Astrocyte (in vitro differentiated cells and primary cell): ENCODE measurements at regions not wholly inside any gene's neighbourhood (a gene's known extent, or its start where the extent isn't known, plus 50 kb on each side); places are given as distances from the start of the nearest gene placed in this dataset.

ENCODE experiments used
- DNase-seq: peaks from one replicate; pipeline ENCODE4 v3.0.0-alpha.2; 2010; ENCODE audit warnings: low read depth
- FAIRE-seq: peaks from 2 replicates; lab custom pipeline; 2011; peaks lifted over from hg19 to GRCh38; lab: Jason Lieb, UNC
- H2AFZ ChIP-seq: 2 replicates; pipeline ENCODE4 v1.6.0; 2012; ENCODE audit warnings: low read depth, low read length, inconsistent platforms
- H3K27ac ChIP-seq: 2 replicates; pipeline ENCODE4 v1.5.1; 2011; ENCODE audit warnings: low read depth, low read length, inconsistent platforms
- H3K27me3 ChIP-seq: 2 replicates; pipeline ENCODE4 v1.6.0; 2011; ENCODE audit warnings: low read length, inconsistent platforms; ENCODE audit not compliant: insufficient read depth
- H3K36me3 ChIP-seq: 2 replicates; pipeline ENCODE4 v1.5.1; 2011; ENCODE audit warnings: low read length, inconsistent platforms; ENCODE audit not compliant: insufficient read depth
- H3K4me1 ChIP-seq: 2 replicates; pipeline ENCODE4 v1.5.1; 2011; ENCODE audit warnings: low read length, inconsistent platforms; ENCODE audit not compliant: insufficient read depth
- H3K4me2 ChIP-seq: 2 replicates; pipeline ENCODE4 v1.6.0; 2012; ENCODE audit warnings: low read length, inconsistent platforms
- H3K4me3 ChIP-seq: 2 replicates; pipeline ENCODE4 v1.5.1; 2011; ENCODE audit warnings: low read depth, mild to moderate bottlenecking, low read length, inconsistent platforms; ENCODE audit not compliant: insufficient read depth
- H3K79me2 ChIP-seq: 2 replicates; pipeline ENCODE4 v1.6.0; 2012; ENCODE audit warnings: mild to moderate bottlenecking, low read length, inconsistent platforms; ENCODE audit not compliant: insufficient read depth
- H3K9ac ChIP-seq: 2 replicates; pipeline ENCODE4 v1.6.0; 2012; ENCODE audit warnings: mild to moderate bottlenecking, low read length, inconsistent platforms
- H3K9me3 ChIP-seq: 2 replicates; pipeline ENCODE4 v1.5.1; 2012; ENCODE audit warnings: low read depth, mild to moderate bottlenecking, low read length, inconsistent platforms; ENCODE audit not compliant: insufficient read depth
- H4K20me1 ChIP-seq: 2 replicates; pipeline ENCODE4 v1.6.0; 2012; ENCODE audit warnings: low read length, inconsistent platforms; ENCODE audit not compliant: insufficient read depth
- H3K27ac Mint-ChIP-seq: one replicate; pipeline ENCODE4 v1.8.0; 2021; ENCODE audit warnings: mild to moderate bottlenecking, mixed read lengths; ENCODE audit not compliant: unreplicated experiment
- H3K27me3 Mint-ChIP-seq: one replicate; pipeline ENCODE4 v1.8.0; 2021; ENCODE audit warnings: low read depth, mixed read lengths; ENCODE audit not compliant: unreplicated experiment
- H3K36me3 Mint-ChIP-seq: one replicate; pipeline ENCODE4 v1.8.0; 2021; ENCODE audit warnings: low read depth, mixed read lengths; ENCODE audit not compliant: unreplicated experiment
- H3K4me1 Mint-ChIP-seq: one replicate; pipeline ENCODE4 v1.8.0; 2021; ENCODE audit warnings: low read depth, mixed read lengths; ENCODE audit not compliant: unreplicated experiment
- H3K4me3 Mint-ChIP-seq: one replicate; pipeline ENCODE4 v1.8.0; 2021; ENCODE audit warnings: mild to moderate bottlenecking, moderate library complexity, mixed read lengths; ENCODE audit not compliant: unreplicated experiment
- H3K9me3 Mint-ChIP-seq: one replicate; pipeline ENCODE4 v1.8.0; 2021; ENCODE audit warnings: mild to moderate bottlenecking, mixed read lengths; ENCODE audit not compliant: unreplicated experiment
- EZH2 ChIP-seq: IDR thresholded peaks from 2 replicates; pipeline ENCODE4 v1.6.1; 2012; ENCODE audit warnings: mild to moderate bottlenecking, low read length, inconsistent platforms; ENCODE audit not compliant: insufficient read depth
- TF ChIP-seq, protein P1 (sequence below): IDR thresholded peaks from 2 replicates; pipeline ENCODE4 v1.5.1; 2011; ENCODE audit warnings: low read depth, mild to moderate bottlenecking, inconsistent platforms, low read length, moderate library complexity; ENCODE audit not compliant: insufficient read depth

DNA sequence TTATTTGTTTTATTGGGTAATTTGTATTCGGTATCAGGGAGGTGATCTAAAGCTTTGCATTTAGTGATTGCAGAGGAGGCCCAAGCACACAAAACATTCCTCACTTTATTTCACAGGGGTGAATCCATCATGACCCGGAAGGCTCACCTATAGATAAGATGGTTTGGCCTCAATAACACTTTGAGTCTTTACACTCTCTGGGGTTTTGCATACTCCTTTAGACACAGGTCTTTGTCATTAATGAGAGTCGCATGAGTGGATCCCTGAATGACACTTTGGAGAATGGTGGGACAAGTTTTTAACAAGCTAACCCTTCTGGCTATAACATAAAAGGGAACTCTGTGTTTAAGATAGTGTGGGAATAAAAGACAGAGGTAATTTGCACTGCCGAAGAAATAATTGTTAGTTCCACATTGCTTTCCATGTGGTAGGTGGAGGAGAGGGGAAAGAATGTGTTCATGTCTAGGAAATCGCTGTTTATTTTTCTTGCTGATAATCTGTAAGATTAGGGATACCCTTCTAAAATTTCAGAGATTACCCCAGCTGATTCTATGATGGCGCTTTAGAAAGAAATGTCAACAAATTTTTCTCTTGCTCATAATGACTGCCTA, 455.8 kb downstream of the TFEC start:
- Mint-ChIP-seq H3K27me3 (no peaks in the 10 kb centered on the region), H3K4me3 (no peak overlapping the region), H3K27ac (no peak overlapping the region), H3K9me3 (no peaks in the 10 kb centered on the region), H3K4me1 (no peaks in the 10 kb centered on the region), H3K36me3 (no peaks in the 10 kb centered on the region)
- DNase-seq (no peak), FAIRE-seq (no peak)
- no peak overlapping the region for H2AFZ ChIP-seq
- TF ChIP-seq, protein P1, sequence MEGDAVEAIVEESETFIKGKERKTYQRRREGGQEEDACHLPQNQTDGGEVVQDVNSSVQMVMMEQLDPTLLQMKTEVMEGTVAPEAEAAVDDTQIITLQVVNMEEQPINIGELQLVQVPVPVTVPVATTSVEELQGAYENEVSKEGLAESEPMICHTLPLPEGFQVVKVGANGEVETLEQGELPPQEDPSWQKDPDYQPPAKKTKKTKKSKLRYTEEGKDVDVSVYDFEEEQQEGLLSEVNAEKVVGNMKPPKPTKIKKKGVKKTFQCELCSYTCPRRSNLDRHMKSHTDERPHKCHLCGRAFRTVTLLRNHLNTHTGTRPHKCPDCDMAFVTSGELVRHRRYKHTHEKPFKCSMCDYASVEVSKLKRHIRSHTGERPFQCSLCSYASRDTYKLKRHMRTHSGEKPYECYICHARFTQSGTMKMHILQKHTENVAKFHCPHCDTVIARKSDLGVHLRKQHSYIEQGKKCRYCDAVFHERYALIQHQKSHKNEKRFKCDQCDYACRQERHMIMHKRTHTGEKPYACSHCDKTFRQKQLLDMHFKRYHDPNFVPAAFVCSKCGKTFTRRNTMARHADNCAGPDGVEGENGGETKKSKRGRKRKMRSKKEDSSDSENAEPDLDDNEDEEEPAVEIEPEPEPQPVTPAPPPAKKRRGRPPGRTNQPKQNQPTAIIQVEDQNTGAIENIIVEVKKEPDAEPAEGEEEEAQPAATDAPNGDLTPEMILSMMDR = no peak
- no peak for TF ChIP-seq EZH2
- H3K4me1 ChIP-seq = no peaks in the 10 kb centered on the region
- H4K20me1 ChIP-seq = no peaks in the 10 kb centered on the region
- H3K4me2 ChIP-seq = no peak overlapping the region
- H3K4me3 ChIP-seq = no peak overlapping the region
- H3K27me3 ChIP-seq = no peaks in the 10 kb centered on the region
- no peaks in the 10 kb centered on the region for H3K36me3 ChIP-seq
- no peak overlapping the region for H3K9ac ChIP-seq
- H3K9me3 ChIP-seq = no peaks in the 10 kb centered on the region
- no peak overlapping the region for H3K27ac ChIP-seq
- H3K79me2 ChIP-seq = no peaks in the 10 kb centered on the region

DNA sequence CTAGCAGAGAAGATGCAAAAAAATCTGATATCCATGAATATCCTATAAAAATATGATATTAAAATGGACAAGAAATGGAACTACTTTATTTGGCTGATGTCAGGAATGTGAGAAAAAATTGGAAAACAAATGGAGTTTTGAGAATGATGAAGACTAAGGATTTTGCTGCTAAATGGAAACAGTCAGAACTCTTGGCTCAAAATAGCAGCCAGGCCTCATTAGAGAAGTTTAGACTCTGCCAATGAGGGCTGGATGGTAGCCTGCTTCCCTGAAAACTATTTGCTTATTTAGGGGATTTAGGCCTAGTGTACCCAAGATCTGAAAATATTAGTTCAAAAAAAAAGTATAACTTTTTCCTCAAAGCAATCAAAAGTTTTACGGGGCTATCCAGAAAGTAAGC, 458.5 kb downstream of the TFEC start:
- H3K79me2 ChIP-seq = no peaks in the 10 kb centered on the region
- Mint-ChIP-seq H3K36me3 (peaks cover 1% of the 10 kb centered on the region), H3K27ac (no peak overlapping the region), H3K4me1 (peaks cover 5% of the 10 kb centered on the region), H3K4me3 (no peak overlapping the region), H3K9me3 (no peaks in the 10 kb centered on the region), H3K27me3 (no peaks in the 10 kb centered on the region)
- no peak overlapping the region for H3K9ac ChIP-seq
- H3K27me3 ChIP-seq = no peaks in the 10 kb centered on the region
- TF ChIP-seq, protein P1 = no peak
- no peak for TF ChIP-seq EZH2
- no peak overlapping the region for H3K4me2 ChIP-seq
- FAIRE-seq (no peak), DNase-seq (no peak)
- no peaks in the 10 kb centered on the region for H3K4me1 ChIP-seq
- H3K4me3 ChIP-seq = no peak overlapping the region
- no peaks in the 10 kb centered on the region for H3K36me3 ChIP-seq
- H2AFZ ChIP-seq = no peak overlapping the region
- no peaks in the 10 kb centered on the region for H3K9me3 ChIP-seq
- no peak overlapping the region for H3K27ac ChIP-seq
- no peaks in the 10 kb centered on the region for H4K20me1 ChIP-seq

DNA sequence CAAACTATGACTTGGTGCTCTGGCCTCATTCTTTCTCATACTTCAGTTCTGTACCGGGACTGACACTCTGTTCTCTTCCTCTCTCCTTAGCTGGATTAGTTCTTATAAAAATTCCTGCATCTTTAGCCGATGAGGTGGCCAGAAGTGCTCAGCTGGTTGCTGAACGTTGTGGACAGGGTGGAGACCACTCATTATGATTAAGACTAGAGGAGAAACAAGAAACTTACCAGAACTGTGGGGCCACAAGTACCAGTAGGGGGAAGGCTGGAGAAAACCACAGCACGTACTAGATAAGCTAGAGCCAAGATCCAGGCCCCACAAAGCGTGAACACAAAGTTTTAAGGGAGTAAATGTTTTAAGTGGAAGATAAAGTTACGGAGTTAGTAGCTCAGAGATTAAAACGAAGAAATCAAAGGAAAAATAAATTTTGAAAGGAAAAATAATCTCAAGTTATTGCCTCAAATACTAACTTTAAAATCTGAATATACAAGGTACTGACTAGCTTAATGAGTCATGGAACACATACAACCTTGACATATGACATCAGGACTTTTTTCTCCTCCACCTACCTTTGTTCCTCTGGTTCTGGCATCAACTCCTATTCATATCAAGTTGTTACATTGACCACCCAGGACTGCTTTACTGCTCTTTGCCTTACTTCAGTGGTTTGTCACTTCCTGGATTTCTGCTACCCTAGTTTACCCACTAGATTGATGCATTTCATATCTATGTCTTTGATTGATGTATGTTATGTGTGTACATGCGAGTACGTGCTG, 469.0 kb downstream of the TFEC start:
- H3K4me1 Mint-ChIP-seq = peaks cover 6% of the 10 kb centered on the region
- Histone ChIP-seq H3K79me2 (no peaks in the 10 kb centered on the region), H3K4me3 (no peak overlapping the region), H2AFZ (peak overlapping the region; percentile 15), H4K20me1 (no peaks in the 10 kb centered on the region), H3K4me2 (peak overlapping the region; percentile 61), H3K27ac (peak overlapping the region; percentile 61), H3K4me1 (peaks cover 5% of the 10 kb centered on the region), H3K27me3 (no peaks in the 10 kb centered on the region), H3K36me3 (no peaks in the 10 kb centered on the region), H3K9ac (no peak overlapping the region), H3K9me3 (no peaks in the 10 kb centered on the region)
- H3K4me3 Mint-ChIP-seq = no peak overlapping the region
- H3K36me3 Mint-ChIP-seq = no peaks in the 10 kb centered on the region
- no peak for TF ChIP-seq EZH2
- TF ChIP-seq, protein P1 = no peak
- H3K27me3 Mint-ChIP-seq = no peaks in the 10 kb centered on the region
- no peak overlapping the region for H3K27ac Mint-ChIP-seq
- no peaks in the 10 kb centered on the region for H3K9me3 Mint-ChIP-seq
- FAIRE-seq = peak; percentile 70
- DNase-seq = peak; percentile 94
